Upper lobe of right lung (tissue), 1 donor: ENCODE measurements at regions not wholly inside any gene's neighbourhood (a gene's known extent, or its start where the extent isn't known, plus 50 kb on each side); places are given as distances from the start of the nearest gene placed in this dataset.

Experiments used
- ATAC-seq: fragments of 200-7000 bp; cut with Tn5 transposase; one replicate; pipeline ENCODE4 v1.9.1; 2020; ENCODE audit warnings: mild to moderate bottlenecking, moderate library complexity
- DNase-seq: peaks from one replicate; pipeline ENCODE4 v3.0.0-alpha.2; 2020
- H3K27ac ChIP-seq: fragments of 200-600 bp; one replicate; pipeline ENCODE4 v1.8.0; 2022
- H3K27me3 ChIP-seq: fragments of 200-600 bp; one replicate; pipeline ENCODE4 v1.8.0; 2022; ENCODE audit warnings: mild to moderate bottlenecking
- H3K36me3 ChIP-seq: fragments of 200-600 bp; one replicate; pipeline ENCODE4 v1.8.0; 2022
- H3K4me1 ChIP-seq: fragments of 200-600 bp; one replicate; pipeline ENCODE4 v1.8.0; 2022
- H3K4me3 ChIP-seq: fragments of 200-600 bp; one replicate; pipeline ENCODE4 v1.8.0; 2022; ENCODE audit warnings: mild to moderate bottlenecking
- H3K9me3 ChIP-seq: fragments of 200-600 bp; one replicate; pipeline ENCODE4 v1.8.0; 2022
- CTCF ChIP-seq: fragments of 200-600 bp; IDR thresholded peaks from one replicate; pipeline ENCODE4 v1.8.0; 2022; ENCODE audit warnings: antibody characterized with exemption
- intact Hi-C: fragments of 100-400 bp; cut with DNase I; formaldehyde crosslinking; loops from one replicate; pipeline ENCODE4 v1.11.0; 2022
- donor health status: DM: no; HTN: yes; CAD: no; lungs with severe emphysema.

DNA sequence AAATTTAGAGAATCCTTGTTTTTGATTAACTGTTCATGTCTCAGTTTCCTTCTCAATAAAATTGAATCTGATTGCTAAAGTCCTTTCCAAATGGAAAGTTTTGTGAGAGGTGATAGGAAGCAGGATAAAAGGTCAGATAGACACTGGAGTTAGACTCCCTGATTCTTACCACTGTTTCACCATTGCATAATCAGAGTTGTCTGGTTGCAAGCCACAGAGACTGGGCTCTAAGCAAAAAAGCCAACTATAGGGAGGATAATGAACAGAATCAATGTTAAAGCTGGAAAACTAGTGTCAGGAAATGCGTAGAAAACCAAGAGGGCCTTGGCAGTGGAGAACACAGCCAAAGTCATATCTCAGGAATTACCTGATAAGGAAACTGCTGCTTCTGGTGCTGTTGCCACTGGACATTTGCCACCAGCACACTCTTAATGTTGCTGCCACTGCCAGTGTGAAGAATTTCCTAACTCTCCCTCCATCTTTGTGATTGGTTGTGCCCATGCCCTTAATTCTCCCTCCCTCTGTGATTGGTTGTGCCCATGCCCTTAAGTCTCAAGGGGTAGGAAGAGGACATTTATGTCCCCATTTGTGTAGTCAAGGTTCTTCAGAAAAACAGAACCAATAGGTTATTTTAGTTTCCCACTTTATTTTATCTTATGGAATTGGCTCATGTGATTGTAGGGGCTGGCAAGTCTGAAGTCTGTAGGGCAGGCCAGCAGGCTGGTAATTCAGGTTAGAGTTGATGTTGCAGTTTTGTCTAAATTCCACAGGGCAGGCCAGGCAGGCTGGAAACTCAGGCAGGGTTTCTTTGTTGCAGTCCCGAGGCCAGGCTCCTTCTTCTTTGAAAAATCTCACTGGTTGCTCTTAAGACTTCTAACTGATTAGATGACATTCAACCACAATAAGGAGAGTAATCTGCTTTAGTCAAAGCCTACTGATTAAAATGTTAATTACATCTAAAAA lies 639.0 kb downstream of the REEP3 start:
- TF ChIP-seq CTCF = no peak
- Histone ChIP-seq H3K4me3 (no peak overlapping the region), H3K27me3 (no peaks in the 10 kb centered on the region), H3K9me3 (no peaks in the 10 kb centered on the region), H3K4me1 (no peaks in the 10 kb centered on the region), H3K36me3 (no peaks in the 10 kb centered on the region), H3K27ac (no peak overlapping the region)
- ATAC-seq (no peak), DNase-seq (no peak)
- intact Hi-C loops = no loop called here

GRCh38 chr10:64170791-64171190 lies 649.6 kb downstream of the REEP3 start:
- Histone ChIP-seq H3K27ac (no peak overlapping the region), H3K4me3 (no peak overlapping the region), H3K36me3 (no peaks in the 10 kb centered on the region), H3K4me1 (no peaks in the 10 kb centered on the region), H3K27me3 (no peaks in the 10 kb centered on the region), H3K9me3 (no peaks in the 10 kb centered on the region)
- no peak for TF ChIP-seq CTCF
- no peak for DNase-seq
- intact Hi-C loops = no loop called here
- ATAC-seq = no peak

DNA sequence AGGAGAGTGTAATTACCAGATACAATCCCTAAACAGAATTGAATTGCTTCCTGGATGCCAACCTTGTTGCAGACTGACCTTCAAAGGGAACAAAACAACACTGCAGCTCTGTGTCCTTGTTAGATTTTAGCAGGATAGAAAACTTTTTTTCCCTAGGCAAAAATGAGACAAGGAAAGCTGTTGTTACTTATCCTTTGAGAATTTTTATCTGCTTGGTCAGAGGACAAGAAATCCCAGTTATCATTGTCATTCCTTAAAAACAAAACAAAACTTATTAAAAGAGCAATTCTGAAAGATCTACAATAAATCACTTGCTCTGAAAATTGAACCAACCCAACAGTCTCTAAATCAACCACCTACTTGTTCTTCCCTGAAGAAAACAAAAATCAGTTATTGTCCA lies 652.6 kb downstream of the REEP3 start:
- H3K4me1 ChIP-seq = no peaks in the 10 kb centered on the region
- no peaks in the 10 kb centered on the region for H3K9me3 ChIP-seq
- no peak overlapping the region for H3K4me3 ChIP-seq
- ATAC-seq (no peak), DNase-seq (no peak)
- intact Hi-C loops = no loop called here
- no peak overlapping the region for H3K27ac ChIP-seq
- H3K36me3 ChIP-seq = no peaks in the 10 kb centered on the region
- no peaks in the 10 kb centered on the region for H3K27me3 ChIP-seq
- TF ChIP-seq CTCF = no peak

DNA sequence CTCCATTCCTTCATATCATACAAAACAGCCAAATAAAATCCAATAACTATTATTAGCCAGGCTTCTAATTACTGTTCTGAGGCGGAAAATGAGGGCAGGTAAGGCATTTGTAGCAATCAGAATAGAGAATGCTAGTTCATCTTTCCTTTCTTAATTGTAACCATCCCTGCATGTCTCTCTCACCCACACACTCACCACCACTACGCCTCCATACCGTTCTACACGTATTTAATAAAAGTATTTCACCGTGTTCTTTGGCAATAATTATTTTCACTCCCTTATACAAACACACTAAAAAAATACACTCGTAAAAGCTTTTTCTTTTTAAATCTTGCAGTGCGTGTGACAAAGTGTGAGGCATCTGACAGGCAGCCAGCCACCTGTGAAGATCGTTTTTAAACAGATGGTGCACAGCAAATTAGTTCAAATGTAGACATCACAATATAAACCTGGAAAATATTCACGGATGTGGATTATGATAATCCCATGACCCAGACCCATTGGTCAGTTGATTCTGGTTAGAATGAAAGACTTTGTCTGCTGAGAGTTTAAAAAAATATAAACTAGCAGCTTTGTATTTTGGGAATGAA lies 653.6 kb downstream of the REEP3 start:
- no peak for ATAC-seq
- H3K4me1 ChIP-seq = no peaks in the 10 kb centered on the region
- H3K4me3 ChIP-seq = no peak overlapping the region
- no peaks in the 10 kb centered on the region for H3K9me3 ChIP-seq
- H3K36me3 ChIP-seq = no peaks in the 10 kb centered on the region
- no peaks in the 10 kb centered on the region for H3K27me3 ChIP-seq
- intact Hi-C loops = no loop called here
- TF ChIP-seq CTCF = no peak
- DNase-seq = no peak
- no peak overlapping the region for H3K27ac ChIP-seq

DNA sequence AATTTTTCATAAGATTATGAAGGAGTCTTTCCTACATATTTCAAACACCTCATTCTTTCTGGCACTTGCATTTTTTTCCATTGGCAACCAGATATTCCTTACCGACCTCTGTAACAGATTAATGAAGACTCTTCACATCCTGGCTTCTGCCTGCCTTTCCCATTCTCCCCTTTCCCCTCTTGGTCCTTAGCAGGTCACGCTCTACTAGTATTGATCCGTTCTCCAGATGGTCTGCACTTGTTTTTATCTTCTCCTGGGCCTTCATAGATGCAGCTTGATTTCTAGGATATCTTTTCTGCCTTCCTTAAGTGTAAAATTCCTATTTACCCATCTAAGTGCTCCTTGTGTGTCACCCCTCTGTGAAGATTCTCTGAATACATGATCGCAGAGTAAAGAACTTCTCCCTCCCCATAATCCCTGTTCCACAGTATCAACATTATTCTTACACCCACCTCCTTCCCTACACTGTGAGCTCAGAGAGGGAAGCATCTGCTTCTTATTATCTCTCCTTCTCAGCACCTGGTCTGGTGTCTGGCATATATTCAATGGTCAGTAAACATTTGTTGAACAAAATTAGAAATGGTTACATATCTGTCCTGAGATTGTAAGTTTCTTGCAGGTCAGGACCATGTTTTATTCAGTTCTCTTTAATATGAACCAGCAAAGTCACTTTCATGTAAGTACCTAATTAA lies 654.2 kb downstream of the REEP3 start:
- H3K4me3 ChIP-seq = no peak overlapping the region
- no peaks in the 10 kb centered on the region for H3K36me3 ChIP-seq
- H3K4me1 ChIP-seq = no peaks in the 10 kb centered on the region
- TF ChIP-seq CTCF = no peak
- intact Hi-C loops = no loop called here
- ATAC-seq = no peak
- DNase-seq = no peak
- H3K27ac ChIP-seq = no peak overlapping the region
- no peaks in the 10 kb centered on the region for H3K9me3 ChIP-seq
- no peaks in the 10 kb centered on the region for H3K27me3 ChIP-seq
